HL-60 (cell line): ENCODE measurements at regions not wholly inside any gene's neighbourhood (a gene's known extent, or its start where the extent isn't known, plus 50 kb on each side); places are given as distances from the start of the nearest gene placed in this dataset.

Source experiments
- CTCF ChIP-seq: IDR thresholded peaks from one replicate; pipeline ENCODE4 v1.5.1; 2011; ENCODE audit warnings: low read length, control low read depth, inconsistent platforms; ENCODE audit not compliant: insufficient read depth
- TF ChIP-seq, protein P1 (sequence below): IDR thresholded peaks from 2 replicates; pipeline ENCODE4 v1.6.1; 2012; ENCODE audit warnings: low read depth; ENCODE audit not compliant: insufficient replicate concordance

DNA sequence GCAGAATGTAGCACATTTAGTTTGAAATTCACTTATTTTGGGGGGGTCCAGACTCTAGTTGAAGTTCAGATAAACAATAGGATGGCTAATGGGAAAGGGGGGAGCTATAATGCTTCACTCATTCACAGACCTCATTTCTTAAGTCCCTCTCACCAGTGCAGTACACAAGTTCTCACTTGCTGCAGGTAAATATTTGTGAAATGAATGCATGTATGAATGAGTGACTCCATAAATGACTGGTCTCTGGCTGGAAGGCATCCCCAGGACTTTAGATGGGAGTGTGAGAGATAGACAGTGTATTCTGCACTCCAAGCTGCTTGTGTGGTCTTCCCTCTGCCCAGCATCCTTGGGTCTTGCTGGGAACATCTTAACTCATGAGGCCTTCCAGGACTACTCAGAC, 169.2 kb downstream of the ZIC5 start:
- no peak for TF ChIP-seq CTCF
- TF ChIP-seq, protein P1, sequence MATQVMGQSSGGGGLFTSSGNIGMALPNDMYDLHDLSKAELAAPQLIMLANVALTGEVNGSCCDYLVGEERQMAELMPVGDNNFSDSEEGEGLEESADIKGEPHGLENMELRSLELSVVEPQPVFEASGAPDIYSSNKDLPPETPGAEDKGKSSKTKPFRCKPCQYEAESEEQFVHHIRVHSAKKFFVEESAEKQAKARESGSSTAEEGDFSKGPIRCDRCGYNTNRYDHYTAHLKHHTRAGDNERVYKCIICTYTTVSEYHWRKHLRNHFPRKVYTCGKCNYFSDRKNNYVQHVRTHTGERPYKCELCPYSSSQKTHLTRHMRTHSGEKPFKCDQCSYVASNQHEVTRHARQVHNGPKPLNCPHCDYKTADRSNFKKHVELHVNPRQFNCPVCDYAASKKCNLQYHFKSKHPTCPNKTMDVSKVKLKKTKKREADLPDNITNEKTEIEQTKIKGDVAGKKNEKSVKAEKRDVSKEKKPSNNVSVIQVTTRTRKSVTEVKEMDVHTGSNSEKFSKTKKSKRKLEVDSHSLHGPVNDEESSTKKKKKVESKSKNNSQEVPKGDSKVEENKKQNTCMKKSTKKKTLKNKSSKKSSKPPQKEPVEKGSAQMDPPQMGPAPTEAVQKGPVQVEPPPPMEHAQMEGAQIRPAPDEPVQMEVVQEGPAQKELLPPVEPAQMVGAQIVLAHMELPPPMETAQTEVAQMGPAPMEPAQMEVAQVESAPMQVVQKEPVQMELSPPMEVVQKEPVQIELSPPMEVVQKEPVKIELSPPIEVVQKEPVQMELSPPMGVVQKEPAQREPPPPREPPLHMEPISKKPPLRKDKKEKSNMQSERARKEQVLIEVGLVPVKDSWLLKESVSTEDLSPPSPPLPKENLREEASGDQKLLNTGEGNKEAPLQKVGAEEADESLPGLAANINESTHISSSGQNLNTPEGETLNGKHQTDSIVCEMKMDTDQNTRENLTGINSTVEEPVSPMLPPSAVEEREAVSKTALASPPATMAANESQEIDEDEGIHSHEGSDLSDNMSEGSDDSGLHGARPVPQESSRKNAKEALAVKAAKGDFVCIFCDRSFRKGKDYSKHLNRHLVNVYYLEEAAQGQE = no peak
